GM21360 (cell line): ENCODE measurements at regions not wholly inside any gene's neighbourhood (a gene's known extent, or its start where the extent isn't known, plus 50 kb on each side); places are given as distances from the start of the nearest gene placed in this dataset.
"Not testable (repeated sequence)": the region's sequence is repeated elsewhere in the genome, so short reads cannot be mapped to it uniquely, and the experiment has no call there.

ENCODE experiments used
- ATAC-seq: cut with Tn5 transposase; IDR thresholded peaks from one replicate; pipeline ENCODE4 v1.9.1; 2021; ENCODE audit warnings: mild to moderate bottlenecking, moderate library complexity; ENCODE audit not compliant: unreplicated experiment

GRCh38 chr4:79748835-79749234 lies 324.2 kb downstream of the ANTXR2 start:
- no peak for ATAC-seq

GRCh38 chr4:79747252-79747651 lies 325.8 kb downstream of the ANTXR2 start:
- no peak for ATAC-seq

DNA sequence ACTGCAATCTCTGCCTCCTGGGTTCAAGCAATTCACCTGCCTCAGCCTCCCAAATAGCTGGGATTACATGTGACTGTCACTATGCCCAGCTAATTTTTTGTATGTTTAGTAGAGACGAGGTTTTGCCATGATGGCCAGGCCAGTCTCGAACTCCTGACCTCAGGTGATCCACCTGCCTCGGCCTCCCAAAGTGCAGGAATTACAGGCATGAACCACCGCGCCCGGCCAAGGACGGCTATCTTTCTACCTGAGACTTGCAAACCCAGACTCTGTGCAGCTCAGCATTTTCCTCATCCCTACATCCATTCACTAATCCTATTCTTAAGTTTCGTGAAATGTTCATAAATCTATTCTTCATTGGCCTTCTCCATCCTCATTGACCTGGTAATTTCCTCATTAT lies 330.0 kb downstream of the ANTXR2 start:
- ATAC-seq: no peak

DNA sequence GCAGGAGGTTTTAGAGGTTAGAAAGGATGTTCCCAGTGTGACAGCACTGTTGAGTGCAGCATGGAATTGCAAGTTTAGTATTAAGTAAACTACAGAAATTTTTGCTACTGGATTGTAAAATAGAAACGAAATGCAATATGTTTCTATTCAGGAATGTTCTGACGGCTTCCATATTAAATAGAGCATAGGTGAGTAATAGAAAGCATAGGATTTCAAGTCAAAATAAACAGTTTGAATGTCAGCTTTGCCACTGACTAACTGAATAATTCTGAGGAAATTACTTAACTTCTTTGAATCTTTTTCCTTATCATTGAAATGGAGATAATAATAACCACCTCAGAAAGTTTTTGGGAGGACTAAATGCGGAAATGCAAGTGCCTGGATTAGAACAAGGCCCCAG lies 331.9 kb upstream of the GK2 start:
- ATAC-seq: no peak

- ATAC-seq: no peak
Measured at GRCh38 chr4:79723507-79723906, 315.5 kb upstream of the GK2 start.

DNA sequence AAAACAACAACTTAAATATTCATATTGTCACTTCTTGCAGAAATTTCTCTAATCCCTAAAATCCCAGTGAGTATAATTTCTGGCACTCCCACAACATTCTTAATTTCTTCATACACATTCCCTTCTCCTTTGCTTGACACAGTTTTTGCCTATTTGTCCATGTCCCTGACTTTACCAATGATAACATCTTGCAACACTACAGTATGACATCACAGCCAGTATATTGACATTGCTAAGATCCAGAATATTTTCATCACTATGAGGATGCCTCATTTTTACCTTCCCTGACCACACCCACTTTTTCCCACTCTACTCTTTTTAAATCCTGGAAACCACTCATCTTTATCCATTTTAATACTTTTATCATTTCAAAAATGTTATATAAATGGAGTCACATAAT lies 292.3 kb upstream of the GK2 start:
- no peak for ATAC-seq

DNA sequence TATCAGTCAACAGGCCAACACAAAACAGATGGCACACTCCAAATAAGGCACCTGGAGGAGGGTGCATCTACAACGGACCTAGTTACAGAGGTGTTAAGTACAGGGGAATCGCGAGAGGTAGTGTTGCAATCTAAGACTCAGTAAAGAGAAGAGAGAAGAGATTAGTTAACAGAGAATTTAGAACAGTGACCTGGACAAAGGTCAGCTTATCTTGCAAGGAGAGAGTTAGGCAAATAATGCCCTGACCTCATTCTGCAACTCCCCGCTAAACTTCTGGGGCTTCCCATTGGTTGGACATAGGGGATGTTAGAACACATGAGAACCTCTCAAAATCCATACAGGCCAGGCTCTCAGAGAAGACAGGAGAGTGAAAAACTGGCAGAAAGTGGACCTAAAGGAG lies 289.4 kb upstream of the GK2 start:
- no peak for ATAC-seq

DNA sequence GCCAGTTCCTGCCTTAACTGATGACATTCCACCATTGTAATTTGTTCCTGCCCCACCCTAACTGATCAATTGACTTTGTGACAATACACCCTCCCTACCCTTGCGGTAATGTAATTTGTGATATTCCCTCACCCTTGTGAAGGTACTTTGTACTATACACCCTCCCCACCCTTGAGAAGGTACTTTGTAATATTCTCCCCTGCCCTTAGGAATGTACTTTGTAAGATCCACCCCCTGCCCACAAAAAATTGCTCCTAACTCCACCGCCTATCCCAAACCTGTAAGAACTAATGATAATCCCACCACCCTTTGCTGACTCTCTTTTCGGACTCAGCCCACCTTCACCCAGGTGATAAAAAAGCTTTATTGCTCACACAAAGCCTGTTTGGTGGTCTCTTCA lies 288.5 kb upstream of the GK2 start:
- not testable (repeated sequence) for ATAC-seq

DNA sequence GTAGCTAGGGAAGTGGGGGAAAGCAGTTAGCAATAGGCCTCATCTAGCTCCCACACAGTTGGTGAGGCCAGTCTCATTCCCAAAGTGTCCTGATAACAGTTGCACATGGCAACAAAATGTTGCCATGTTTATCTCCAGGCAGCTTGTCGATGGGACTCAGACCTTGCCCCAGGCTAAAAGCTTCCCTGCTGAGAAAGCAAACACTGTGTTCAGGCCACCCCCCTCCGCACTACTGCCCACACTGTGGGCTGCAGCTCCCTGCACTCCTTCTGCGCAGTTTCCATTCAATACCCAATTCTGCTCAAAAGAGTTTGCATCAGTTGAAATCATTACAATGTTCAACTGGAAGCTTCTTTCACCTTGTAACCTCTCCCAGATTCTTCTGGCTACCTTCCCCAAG lies 287.8 kb upstream of the GK2 start:
- ATAC-seq: no peak

GRCh38 chr4:79689740-79690139 lies 281.7 kb upstream of the GK2 start:
- no peak for ATAC-seq

GRCh38 chr4:79688691-79689090 lies 280.7 kb upstream of the GK2 start:
- ATAC-seq: no peak

DNA sequence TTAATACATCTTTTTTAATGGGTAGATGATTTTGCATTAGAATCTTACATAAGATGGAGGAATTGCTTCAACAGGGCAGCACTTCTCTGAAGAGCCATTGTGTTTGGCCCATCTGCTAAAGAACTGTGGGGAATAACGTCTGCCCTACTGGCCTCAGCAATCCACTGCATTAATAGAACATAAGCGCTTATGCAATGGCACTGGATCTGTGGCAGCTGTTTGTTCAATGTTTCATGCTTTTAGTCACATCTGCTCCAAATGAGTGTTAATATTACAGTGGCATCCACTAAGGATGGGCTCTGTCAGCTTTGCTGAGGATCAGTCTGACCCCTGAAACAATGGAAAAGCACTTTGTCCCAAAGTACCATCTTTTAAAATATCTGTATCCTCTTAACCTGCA lies 279.0 kb upstream of the GK2 start:
- ATAC-seq: no peak

GRCh38 chr4:79685542-79685941 lies 277.5 kb upstream of the GK2 start:
- ATAC-seq: no peak

GRCh38 chr4:79684516-79684915 lies 276.5 kb upstream of the GK2 start:
- ATAC-seq: no peak

DNA sequence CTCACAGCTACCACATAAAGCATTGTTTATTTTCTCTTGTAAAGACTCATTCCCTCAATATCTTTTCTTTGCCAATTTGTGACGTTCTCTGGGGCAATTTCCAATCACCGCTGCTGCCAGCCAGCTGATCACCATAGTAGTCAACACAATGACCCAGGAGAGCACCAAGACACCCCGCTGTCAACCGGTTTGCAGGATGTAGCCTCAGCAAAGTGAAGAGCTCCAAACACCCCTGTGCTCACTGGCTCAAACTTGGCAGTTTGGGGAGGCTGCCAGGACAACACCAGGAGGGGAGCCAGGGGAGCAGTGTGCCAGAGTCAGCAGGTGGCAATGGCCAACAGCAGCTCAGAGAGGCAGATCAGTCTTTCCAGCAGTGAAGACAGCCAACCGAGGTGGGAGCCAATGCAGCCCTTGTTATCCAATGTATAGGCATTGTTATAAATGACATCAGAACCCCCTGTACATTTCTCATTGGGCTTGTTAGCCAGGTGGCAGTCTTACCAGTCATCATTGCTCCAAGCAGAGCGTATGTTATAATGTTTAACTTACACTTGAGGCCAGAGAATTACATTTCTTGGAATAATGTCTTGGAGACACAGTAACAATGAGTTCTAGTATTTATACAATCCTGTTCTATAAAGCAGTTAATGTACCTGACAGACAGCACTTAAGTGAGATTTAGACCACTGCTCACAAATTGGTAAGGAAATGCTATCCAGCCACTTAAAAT lies 274.9 kb upstream of the GK2 start:
- ATAC-seq: no peak

GRCh38 chr4:79682161-79682560 lies 274.1 kb upstream of the GK2 start:
- ATAC-seq: no peak

DNA sequence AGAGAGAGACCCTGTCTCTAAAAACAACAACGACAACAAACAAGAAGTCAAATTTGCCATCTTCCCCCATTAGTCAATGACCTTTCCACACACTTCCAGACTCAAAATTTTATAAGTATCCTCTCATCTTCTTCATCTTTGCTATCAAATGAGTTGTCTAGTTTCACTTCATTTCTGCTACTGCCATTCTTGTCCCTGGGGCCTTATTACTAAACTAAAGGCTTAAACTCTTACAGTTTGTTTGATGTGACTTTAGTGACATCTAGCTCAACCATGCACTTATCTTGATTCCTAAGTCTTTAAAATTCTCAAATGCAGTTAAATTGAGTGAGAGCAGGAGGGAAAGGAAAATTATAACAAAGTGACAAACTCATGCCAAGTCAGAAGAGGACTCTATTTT lies 271.8 kb upstream of the GK2 start:
- ATAC-seq: no peak

- no peak for ATAC-seq
Measured at GRCh38 chr4:79678472-79679202, 270.6 kb upstream of the GK2 start.

DNA sequence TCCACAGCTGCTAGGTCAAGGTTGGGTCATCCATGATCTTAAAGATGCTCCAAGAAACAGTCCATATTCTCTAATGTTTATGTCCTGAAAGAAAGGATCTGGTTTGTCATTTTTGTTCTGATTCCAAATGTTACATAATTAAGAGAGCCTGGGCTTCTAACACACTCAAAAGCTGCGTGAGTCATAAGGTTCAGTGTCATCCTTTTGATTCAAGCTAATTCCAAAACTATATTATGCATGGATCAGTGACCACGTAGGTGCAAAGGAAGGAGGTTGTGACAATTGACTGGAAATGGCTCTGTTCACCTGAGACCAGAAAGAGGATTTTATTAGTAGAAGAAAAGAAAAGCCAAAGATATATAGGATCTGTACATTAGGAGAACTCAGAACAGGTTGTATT lies 268.7 kb upstream of the GK2 start:
- ATAC-seq: no peak

DNA sequence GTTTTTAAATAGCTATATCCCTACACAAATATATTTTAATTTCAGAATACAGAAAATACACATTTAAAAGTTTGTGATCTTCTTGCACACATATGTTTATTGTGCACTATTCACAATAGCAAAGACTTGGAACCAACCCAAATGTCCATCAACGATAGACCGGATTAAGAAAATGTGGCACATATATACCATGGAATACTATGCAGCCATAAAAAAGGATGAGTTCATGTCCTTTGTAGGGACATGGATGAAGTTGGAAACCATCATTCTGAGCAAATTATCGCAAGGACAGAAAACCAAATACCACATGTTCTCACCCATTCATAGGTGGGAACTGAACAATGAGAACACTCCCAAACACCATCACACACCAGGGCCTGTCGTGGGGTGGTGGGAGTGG lies 266.9 kb upstream of the GK2 start:
- ATAC-seq: not testable (repeated sequence)

DNA sequence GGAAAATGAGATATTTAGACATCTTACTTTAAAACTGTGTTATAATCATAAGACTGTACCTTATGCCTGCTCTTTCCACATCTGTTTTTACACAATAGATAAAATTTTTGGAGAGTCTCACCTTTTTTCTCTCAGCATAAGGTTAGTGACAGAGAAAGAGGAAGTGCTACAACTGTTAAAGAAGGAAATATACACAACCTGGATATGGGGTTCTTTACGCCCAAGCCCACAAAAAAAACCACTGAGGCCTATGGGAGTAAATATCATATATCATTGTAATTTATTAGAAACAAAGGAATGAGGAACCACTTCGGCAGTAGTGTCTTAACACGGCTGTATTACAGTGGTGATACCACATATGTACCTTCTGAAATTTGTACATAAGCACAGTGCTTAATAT lies 265.9 kb upstream of the GK2 start:
- no peak for ATAC-seq

GRCh38 chr4:79673377-79673776 lies 265.3 kb upstream of the GK2 start:
- ATAC-seq: no peak

GRCh38 chr4:79666875-79667274 lies 258.8 kb upstream of the GK2 start:
- ATAC-seq: no peak
